SW 1271 (cell line): ENCODE measurements at regions not wholly inside any gene's neighbourhood (a gene's known extent, or its start where the extent isn't known, plus 50 kb on each side); places are given as distances from the start of the nearest gene placed in this dataset.
"Not testable (repeated sequence)": the region's sequence is repeated elsewhere in the genome, so short reads cannot be mapped to it uniquely, and the experiment has no call there.

ENCODE experiments used
- DNase-seq, 2 experiments: peaks; one replicate each; lab custom pipeline; 2025; lab: John Stamatoyannopoulos, UW

DNA sequence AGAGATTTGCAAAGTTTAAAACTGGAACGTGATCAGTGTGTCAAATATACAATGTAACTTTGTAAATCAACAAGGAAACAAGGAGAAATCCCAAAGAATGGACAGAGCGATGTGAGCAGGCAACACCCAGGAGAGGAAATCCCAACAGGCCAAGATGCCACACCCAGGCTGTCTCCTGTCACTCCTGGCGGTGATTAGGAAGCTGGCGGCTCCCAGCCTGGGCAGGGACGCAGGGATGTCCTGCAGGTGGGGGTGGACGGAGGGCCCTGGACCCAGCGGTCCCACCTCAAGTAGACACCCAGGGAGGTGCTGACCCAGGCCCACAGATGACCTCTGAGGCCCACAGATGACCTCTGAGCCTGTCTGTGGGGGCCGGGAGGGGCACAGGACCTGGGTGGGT, 271.1 kb upstream of the SFSWAP start:
- not testable (repeated sequence) for DNase-seq

DNA sequence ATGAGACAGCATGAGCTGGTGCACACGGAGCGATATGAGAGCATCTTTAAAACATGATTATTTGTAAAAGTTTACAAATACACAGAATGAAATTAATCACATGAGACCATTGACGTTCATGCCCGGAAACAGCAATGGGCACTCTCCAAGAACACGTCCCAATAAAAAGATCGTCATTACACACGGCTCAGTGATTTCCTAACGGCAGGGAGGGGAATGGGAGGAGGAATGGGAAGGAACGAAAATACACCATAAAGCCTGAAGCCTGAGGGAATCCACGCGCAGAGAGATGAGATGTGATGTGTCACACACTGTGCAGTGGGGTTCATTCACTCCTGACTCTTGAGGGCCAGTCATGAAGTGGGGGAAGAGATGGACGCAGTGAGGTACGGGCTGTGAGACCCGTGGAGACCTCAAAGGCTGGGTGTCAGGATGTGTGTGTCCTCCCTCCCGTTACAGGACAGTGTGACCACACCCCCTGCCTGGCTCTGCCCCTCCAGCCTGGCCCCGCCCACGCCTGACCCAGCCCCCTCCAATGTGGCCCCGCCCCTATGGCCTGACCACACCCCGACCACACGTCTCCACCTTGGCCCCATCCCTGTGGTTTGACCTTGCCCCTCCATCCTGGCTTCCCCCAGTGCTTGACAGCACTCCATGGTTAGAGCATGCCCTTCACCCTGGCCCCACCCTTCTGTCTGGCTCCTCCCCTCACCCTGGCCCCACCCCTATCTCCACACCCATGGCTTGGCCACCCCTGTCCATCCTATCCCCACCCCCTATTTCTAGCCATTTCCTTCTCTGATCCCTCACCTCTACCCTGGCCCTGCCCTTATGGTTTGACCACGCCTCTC, 270.5 kb upstream of the SFSWAP start:
- DNase-seq, result not testable (repeated sequence)

DNA sequence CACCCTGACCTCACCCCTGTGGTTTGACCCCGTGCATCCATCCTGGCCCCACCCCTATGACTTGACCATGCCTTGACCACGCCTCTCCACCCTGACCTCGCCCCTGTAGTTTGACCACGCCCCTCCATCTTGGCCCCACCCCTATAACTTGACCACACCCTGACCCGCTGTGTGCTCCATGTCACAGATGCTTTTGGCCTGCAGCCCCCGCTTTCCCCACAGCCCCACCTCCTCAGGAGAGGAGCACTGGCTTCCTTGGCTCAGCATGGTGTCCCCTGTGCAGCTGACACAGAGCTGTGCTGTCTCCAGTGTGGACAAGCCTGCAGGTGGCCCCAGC, 269.9 kb upstream of the SFSWAP start:
- DNase-seq, result no peak

DNA sequence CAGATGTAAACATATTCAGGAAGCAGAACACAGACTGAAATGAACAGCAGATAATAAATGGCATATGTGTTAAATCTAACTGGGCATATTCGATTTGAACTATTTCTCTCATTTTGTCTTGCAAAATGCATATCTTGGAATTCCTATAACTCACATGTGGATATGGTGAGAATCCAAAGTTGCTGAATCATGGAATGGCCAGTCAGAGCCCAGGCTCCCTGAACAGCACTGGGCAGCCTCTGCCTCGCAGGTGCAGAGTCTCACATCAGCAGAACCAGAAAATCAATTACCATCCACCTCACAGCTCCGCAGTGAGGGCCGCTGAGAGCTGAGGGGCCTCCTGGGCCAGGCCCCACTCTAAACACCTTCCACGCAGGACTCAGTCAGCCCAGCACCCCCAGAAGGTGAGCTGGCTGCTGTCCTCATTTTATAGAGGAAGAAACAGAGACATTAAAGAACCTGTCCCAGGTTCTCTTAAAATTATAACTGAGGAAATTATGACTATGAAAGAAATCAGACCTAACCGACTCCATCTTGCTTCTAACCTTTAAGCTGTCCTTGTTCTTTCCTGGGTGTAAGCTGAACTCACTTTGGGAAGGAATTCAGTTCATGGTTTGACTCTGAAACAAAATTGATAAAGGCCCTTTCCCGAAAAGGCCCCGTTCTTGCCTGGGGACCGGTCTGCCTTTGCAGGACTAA, 269.1 kb upstream of the SFSWAP start:
- no peak for DNase-seq

DNA sequence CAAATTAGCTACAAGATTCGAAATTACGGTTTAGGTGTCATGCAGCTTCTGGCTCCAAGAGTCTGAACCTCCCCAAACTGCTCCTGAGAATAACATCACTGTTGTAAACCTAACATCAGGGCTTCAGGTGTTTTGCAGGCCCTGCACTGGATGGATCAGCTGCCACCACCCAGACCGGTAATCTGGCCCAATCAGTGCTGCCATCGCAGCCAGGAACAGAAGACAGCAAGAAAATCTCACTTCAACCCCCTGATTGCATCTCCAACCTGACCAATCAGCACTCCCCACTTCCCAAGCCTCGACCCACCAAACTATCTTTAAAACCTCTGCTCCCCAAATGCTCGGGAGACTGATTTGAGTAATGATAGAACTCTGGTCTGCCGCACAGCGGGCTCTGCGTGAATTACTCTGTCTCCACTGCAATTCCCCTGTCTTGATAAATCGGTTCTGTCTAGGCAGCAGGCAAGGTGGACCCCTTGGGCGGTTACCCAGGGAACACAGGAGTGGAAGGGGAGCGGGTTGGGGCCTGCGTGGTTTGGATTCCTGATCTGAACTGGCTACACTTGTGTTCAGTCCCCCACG, 268.5 kb upstream of the SFSWAP start:
- no peak for DNase-seq

DNA sequence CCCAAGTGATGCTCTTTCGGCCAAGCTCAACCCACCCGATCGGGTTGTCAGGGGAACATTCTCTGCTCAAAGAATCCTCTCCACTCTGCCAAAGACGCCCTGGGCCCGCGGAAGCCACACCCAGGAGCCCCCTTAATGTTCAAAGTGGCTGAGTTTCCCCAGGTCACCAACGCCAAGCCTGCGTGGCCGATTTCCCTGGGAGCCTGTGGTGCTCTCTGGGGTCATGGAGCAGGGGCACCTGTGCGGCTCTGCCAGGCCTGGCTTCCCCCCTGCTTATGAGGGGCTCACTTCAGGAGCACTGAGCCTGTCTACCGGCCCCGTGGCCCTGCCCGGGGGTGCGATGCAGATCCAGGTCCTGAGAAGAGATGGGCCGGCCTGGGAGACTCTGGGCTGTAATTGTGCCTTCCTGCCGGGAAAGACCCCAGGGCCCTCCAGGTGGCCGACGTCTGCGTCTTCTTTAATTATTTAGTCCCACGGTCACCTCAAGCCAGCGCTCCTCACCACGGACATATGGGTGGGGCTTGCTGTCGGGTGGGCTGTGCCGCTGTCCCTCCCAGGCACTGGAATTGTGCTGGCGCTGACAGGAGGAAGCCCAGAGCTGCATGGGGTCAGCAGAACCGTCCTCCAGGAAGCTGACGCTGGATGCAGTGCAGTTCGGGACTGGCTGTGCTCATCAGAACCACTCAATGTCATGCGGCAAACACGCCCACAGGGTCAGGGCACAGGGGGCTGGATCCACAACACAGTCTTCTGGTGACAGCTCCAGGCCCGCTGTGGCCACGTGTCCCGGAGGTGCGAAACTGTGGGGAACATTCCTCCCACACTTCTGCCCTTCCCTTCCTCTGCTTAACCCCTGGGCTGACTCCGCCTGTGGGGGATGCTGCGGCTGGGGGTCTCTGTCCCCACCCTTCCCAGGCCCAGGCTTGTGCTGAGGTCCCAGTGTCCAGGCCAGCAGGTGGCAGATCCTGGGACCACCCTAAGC, 267.6 kb upstream of the SFSWAP start:
- DNase-seq, result no peak

DNA sequence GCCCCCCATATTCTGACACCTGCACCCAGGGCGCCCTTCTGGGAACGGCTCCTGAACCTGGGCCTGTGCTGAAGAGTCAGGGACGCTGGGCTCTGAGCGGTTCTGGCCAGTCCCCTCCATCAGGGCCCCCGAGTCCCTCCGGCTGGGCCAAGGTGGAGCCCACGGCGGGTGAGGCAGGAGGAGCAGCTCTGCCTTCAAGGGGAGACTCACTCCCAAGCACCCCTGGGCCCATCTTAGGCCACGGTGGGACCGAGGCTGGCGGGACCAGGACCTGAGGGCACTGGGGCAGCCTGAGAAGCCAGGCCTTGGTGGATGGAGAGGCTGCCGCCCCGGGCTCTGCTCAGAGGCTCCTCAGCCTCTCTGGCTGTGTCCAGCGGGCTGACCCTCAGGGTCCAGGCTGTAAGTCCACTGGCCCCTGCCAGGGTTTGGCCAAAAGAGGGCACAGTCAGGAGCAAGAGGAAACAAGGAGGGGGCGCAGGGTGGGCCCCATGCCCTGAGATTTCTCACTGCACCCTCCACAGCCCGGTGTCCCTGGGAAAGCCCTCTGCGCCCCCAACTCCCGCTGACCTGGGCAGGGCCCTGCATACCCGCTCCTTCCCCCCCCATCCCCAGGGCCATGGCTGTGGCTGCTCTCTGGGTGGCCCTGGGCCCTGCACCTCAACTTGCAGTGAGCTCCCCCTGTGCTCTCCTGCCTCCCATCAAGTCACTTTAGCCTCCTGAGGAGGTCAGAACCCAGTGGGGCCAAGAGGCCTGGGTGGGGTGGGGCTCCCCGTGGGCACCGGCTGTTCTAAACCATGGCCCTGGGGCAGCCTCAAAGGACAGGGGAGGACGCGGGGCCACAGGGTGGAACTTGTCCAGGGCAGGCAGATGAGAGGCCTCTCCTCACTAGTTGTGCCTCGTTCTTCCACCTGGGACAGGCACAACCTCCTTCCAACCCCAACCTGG, 266.4 kb upstream of the SFSWAP start:
- no peak for DNase-seq

DNA sequence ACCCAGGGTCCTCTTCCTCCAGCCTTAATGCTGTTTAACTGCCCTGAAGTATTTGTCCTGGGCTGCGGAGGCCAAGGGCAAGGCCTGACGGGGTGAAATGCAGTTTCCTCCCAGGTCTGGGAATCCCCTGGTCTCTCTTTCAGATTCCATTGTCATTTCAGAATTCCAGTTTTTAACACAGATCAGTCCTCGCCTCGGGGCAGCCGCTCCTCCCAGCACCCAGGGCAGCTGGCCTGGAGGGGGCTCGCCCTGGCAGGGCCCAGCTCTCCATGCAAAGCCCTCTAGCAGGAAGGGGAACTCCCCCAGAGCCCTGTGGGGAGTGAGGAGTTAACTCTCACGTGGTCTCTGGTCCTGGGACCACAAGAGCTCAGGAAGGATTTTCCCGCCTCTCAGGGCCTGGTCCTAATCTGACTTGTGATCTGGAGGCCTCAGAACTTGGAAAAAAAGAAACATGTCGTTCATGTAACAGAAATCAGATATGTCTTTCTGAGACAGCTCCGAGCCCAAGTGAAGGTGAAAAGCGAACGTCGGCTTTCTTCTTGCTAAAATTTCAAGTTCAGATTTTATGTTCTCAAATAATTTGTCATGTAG, 265.6 kb upstream of the SFSWAP start:
- no peak for DNase-seq

DNA sequence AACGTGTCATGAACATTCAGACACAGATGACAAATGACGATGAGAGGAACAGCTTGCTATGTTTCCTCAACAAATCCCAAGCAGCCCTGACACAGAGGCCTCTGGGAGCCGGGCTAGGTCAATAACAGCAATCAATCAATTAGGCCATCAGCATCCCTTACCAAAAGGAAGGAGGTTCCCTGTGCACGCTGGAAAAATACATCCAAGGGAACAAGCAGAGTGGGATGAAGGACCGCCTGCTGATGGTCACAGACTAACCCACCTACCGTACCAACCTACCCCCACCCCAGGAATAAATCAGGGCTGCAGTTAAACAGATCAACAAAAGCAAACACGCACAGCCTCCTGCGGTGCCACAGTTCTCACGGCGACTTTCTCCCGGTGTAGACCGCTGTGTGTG, 265.1 kb upstream of the SFSWAP start:
- DNase-seq, result no peak

DNA sequence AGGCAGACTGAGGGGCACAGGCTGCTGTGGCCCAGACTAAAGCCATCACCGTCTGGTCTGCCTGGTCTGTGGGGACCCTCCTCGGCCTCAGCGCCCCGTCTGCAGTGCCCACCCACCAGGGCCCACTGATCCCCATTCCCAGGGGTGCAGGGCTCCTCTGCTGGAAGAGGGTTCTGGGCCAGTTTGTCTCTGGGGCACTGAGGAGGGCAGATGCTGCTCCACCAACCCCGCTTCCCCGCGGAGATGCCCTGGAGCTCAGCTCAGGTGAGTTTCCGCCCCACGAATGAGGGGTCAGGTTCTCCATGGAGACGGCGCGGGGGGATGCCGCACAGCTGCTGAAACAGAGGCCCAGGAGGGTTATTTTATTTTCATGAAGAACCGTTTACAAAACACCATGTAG, 263.3 kb upstream of the SFSWAP start:
- DNase-seq, result not testable (repeated sequence)

DNA sequence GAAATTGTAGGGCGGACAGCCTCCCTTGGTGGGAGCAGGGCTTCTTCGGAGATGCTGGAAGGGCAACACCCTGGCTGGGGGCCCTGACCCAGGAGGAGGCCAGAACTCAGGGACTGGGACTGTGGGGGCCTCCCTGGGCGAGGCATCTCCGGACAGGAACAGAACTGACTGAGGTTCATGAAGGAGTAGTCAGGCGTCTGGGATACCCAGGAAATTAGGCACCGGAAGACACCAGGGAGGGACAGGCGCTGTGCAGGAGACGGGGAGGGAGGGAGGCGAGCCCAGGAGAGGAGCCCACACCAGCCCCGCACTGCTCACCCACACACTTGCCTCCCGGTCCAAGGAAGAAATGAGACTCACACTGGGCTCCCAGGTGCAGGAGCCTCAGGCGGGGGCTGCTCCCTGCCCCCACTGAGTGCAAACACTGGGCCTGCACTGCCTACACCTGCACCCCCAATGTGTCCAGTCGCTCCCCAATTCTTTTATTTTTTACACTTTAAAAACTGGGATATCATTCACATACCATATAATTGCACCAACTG, 262.6 kb upstream of the SFSWAP start:
- DNase-seq, result no peak

DNA sequence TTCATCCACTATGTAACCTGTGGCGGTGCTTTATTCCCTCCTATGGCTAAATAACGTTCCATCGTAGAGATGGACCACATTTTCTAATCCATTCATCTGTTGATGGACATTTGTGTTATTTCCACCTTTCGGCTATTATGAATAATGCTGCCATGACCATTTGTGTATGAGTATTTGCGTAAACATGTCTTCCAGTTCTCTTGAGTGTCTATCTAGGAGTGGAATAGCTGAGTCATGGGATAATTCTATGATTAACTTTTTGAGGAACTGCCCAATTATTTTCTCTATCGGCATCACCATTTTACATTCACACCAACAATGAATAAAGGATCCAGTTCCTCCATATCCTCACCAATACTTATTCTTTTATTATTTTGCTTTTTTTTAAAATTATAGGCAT, 261.9 kb upstream of the SFSWAP start:
- no peak for DNase-seq

DNA sequence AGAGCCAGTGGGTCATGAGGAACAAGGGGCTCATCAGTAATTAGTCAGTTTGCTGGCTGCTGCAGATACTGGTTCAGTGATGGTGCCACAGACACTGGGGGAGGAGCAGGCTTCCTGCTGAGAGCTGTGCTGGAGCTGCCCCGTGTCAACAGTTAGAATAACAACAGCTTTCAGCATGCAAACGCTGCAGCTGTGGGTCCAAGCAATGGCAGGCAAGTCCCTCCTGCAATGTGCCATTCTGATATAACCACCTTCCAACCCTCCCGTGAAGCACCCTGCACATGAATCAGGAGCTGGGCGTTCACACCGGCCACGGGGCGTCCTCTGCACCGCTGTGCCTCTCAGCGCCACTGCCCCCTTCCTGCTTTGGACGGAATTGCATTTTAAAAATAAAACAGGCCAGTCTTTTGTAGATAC, 258.4 kb upstream of the SFSWAP start:
- DNase-seq, result no peak

DNA sequence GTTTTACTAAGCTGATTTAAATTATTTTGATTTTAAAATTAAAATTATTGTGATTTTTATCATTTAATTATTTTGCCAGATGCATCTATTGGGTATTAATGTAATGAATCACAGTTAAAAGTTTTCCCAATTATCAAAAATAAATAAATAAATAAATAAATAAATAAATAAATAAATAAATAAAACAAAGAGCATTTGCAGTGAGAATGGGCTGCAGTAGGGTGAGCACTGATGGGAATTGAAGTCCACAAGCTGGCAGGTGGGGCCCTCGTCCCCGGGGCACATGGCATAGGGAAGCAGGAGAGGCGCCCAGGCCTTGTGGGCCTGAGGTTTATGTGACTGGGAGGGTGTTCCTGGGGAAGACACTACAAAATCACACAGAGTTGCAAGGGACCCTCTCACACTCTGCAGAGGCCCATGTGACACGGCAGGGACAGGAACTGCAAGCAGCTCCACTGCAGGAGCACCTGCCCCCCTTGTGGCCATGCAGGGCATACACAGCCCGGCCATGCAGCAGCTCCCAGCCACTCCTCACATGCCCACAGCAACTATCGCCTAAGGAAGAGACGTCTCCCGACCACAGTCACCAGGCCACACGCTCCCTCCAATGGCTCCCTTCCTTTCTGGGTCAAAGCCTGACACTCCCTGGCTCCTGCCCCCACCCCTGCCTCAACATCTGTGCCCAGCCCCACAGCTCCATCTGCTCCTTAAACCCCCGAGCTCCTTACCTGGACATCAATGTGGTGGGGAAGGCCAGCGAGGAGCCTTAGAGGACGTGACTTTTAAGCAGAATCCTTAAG, 256.3 kb upstream of the SFSWAP start:
- DNase-seq, result peak in 1 of 2 experiments; percentile 36

DNA sequence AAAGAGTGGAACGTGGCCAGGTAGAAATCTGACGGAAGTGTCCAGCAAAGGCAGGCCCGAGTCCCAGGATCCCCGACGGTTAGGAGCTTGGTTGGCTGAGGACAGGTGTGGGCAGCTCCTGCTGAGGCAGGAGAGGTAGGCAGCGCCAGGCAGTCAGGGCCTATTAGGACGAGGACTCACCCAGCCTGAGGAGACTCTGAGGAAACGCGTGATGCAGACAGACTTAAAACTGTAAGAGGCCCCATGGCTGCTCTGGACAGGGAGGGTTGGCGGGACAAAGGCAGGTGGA, 255.7 kb upstream of the SFSWAP start:
- no peak for DNase-seq

DNA sequence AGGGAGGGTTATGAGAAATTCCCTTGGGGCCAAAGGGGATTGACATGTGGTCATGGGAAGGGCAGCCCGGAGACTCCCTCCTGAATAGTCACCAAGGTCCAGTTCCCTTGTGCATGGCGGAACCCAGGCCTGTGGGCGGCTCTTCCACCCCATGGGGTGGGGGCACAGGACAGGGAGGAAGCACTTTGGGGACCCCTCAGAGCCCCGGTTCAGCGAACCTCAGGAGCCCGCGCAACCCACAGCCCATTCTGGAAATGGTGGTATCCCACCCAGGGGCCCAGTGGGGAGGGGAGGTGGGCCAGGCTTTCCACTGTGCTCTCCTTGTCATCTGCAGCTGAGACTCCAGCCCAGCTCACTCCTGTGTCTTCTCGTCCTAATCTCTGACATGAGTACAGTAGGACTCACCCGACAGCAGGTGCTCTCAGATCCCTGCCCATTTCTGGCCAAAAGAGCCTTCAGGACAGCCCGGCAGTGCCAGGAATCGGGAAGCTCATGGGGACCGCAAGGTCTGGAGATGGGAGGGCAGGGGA, 255.2 kb upstream of the SFSWAP start:
- DNase-seq, result no peak

DNA sequence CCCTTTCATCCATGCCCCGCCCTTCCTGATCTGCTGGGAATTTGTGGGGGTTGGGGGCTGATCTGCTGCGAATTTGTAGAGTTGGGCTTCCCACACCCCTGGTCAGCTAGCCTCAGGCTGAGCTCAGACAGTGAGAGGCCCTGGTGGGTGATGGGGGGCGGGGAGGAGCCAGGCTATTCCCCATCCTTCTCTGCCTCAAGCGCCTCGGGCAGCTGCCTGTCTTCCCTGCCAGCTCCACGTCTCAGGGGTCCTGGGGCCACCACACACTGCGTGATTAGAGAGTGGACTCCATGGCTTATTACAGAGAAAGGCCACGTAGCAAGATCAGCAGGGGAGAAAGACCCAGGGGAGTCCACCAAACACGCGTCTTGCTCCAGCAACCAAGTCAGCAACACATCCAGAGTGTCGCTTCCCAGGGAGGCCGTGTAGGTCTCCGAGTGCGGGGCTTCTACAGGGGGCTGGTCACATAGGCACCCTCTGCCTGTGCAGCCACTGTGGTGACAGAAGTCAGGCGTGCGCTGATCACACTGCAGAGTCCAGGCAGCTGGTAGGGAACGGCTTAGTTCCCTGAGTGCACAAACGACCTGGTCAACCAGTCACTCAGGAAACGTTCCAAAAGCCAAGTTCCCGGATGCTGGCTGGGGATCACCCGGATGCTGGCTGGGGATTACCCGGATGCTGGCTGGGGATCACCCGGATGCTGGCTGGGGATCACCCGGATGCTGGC, 254.4 kb upstream of the SFSWAP start:
- no peak for DNase-seq

DNA sequence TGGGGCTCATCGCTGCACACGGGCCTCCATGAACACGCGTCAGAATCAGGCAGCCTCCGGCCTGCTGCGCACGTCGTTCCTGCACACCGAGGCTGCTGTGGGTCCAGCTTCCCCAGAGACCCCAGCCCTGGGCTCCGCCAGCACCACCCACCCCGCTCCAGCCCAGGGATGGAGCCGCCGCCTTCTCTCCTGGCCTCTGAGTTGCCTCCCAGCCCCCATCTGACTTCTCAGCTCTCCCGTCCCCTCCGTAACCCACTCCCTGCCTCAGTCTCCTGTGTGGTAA, 253.9 kb upstream of the SFSWAP start:
- no peak for DNase-seq
